Esophagus squamous epithelium (tissue), 5 donors: ENCODE measurements at regions not wholly inside any gene's neighbourhood (a gene's known extent, or its start where the extent isn't known, plus 50 kb on each side); places are given as distances from the start of the nearest gene placed in this dataset.
"Not testable (repeated sequence)": the region's sequence is repeated elsewhere in the genome, so short reads cannot be mapped to it uniquely, and the experiment has no call there.

Experiments
- DNase-seq: peaks from one replicate; lab custom pipeline; 2025; lab: John Stamatoyannopoulos, UW
- H3K27ac ChIP-seq, 4 donors: fragments of 200-600 bp; sonication (generic); one replicate each; pipeline ENCODE4 v1.5.1; 2016 to 2019; ENCODE audit warnings: mild to moderate bottlenecking in 1 of 4
- H3K27me3 ChIP-seq, 4 donors: fragments of 200-600 bp; sonication (generic); 1 replicate in 3 of 4; 2 replicates in 1 of 4; pipeline versions ENCODE4 v1.5.1 to v1.6.0; 2017 to 2021; ENCODE audit warnings: antibody characterized with exemption in 1 of 4
- H3K36me3 ChIP-seq, 3 donors: fragments of 200-600 bp; sonication (generic); one replicate each; pipeline ENCODE4 v1.5.1; 2016 to 2019
- H3K4me1 ChIP-seq, 3 donors: fragments of 200-600 bp; sonication (generic); one replicate each; pipeline ENCODE4 v1.5.1; 2017 to 2019
- H3K4me3 ChIP-seq, 4 donors: fragments of 200-600 bp; sonication (generic); 1 replicate in 3 of 4; 2 replicates in 1 of 4; pipeline ENCODE4 v1.5.1; 2016 to 2019; ENCODE audit warnings: mild to moderate bottlenecking in 2 of 4, moderate library complexity in 1 of 4
- H3K9me3 ChIP-seq, 3 donors: fragments of 200-600 bp; sonication (generic); one replicate each; pipeline ENCODE4 v1.5.1; 2016 to 2019
- POLR2A ChIP-seq, 4 donors: fragments of 450-650 bp; IDR thresholded peaks; one replicate each; pipeline ENCODE4 v1.6.1; 2017; ENCODE audit warnings: antibody characterized with exemption in 4 of 4, mild to moderate bottlenecking in 4 of 4, moderate library complexity in 3 of 4
- WGBS, 2 donors: methylation state at CpG; one replicate each; pipeline ENCODE4 v1.1.5; 2018; 5-methylcytosine and 5-hydroxymethylcytosine counted together
- intact Hi-C: fragments of 100-400 bp; cut with DNase I; formaldehyde crosslinking; loops from one replicate; pipeline ENCODE4 v1.15.0; 2022
- TF ChIP-seq, protein P1 (sequence below), 6 experiments: fragments of 450-650 bp in 4 of 6; fragments of 200-600 bp in 2 of 6; sonication (generic) in 2 of 6; IDR thresholded peaks; one replicate each; pipeline ENCODE4 v1.5.1; 2016 to 2019; ENCODE audit warnings: antibody characterized with exemption in 6 of 6, mild to moderate bottlenecking in 4 of 6, moderate library complexity in 4 of 6
- donor health status: DM: yes; HTN: yes; CAD: no.

DNA sequence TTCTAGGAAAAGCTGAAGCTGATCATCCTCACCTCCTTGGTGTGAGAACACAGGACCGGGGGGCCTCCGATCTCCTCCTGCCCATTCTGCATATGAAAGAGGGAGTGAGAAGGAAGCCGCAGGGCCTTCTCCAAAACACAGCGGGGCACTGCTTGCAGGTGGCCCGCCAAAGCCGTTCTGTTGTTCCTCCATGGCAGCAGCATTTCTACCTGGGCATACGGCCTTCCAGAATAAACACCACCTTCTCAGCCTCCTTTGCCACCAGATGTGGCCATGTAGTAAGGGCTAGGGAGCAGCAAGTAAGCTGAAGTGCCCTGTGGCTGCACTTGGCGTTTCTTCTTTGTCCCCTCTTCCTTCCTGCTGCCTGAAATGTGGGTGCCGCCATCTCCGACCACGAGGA lies 214.9 kb downstream of the TOMM20 start:
- TF ChIP-seq, protein P1, sequence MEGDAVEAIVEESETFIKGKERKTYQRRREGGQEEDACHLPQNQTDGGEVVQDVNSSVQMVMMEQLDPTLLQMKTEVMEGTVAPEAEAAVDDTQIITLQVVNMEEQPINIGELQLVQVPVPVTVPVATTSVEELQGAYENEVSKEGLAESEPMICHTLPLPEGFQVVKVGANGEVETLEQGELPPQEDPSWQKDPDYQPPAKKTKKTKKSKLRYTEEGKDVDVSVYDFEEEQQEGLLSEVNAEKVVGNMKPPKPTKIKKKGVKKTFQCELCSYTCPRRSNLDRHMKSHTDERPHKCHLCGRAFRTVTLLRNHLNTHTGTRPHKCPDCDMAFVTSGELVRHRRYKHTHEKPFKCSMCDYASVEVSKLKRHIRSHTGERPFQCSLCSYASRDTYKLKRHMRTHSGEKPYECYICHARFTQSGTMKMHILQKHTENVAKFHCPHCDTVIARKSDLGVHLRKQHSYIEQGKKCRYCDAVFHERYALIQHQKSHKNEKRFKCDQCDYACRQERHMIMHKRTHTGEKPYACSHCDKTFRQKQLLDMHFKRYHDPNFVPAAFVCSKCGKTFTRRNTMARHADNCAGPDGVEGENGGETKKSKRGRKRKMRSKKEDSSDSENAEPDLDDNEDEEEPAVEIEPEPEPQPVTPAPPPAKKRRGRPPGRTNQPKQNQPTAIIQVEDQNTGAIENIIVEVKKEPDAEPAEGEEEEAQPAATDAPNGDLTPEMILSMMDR (IDR thresholded peaks at IDR 0.05) = no peak
- peaks cover 6 to 49% (median 16%) of the 10 kb centered on the region in 3 donors for H3K4me1 ChIP-seq

DNA sequence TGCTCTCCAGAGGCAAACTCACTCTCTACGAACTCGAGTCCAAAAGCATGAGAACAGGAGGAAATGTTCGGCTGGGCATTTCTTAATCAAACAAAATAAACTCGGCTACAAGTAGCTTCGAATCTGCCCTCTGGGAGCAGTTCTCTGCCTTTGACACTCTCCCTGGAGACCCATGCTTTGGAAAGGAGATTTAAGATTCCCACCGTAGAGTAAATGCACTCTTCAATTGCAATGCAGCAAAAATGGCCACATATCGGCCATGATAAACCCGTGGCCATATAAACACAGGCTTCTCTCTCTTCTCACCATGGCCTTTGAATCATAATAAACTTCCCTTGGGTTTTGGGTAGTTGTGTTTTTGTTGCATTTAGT lies 215.4 kb downstream of the TOMM20 start:
- WGBS, 2 donors = 54 to 83% methylated on average over 8 of the region's 8 CpGs
- DNase-seq = no peak
- Histone ChIP-seq H3K36me3 (no peaks in the 10 kb centered on the region), H3K9me3 (no peaks in the 10 kb centered on the region), H3K4me3 (no peak overlapping the region), H3K27me3 (no peaks in the 10 kb centered on the region), H3K27ac (peak overlapping the region in 3 of 4 donors; percentile 33 to 53 (median 40)), H3K4me1 (peaks cover under 1 to 49% (median 11%) of the 10 kb centered on the region in 3 donors)
- TF ChIP-seq, protein P1 (IDR thresholded peaks at IDR 0.05) = no peak
- no peak for TF ChIP-seq POLR2A (IDR thresholded peaks at IDR 0.05)
- intact Hi-C loops = no loop called here

More for the DNA sequence above, 214.9 kb downstream of the TOMM20 start:
- intact Hi-C loops = no loop called here
- H3K27ac ChIP-seq = peak overlapping the region in 1 of 4 donors; percentile 33
- no peaks in the 10 kb centered on the region for H3K9me3 ChIP-seq
- no peak for DNase-seq
- H3K36me3 ChIP-seq = no peaks in the 10 kb centered on the region
- 88 to 90% methylated on average over 7 to 11 of the region's 11 CpGs for WGBS, 2 donors
- H3K27me3 ChIP-seq = no peaks in the 10 kb centered on the region
- no peak overlapping the region for H3K4me3 ChIP-seq

DNA sequence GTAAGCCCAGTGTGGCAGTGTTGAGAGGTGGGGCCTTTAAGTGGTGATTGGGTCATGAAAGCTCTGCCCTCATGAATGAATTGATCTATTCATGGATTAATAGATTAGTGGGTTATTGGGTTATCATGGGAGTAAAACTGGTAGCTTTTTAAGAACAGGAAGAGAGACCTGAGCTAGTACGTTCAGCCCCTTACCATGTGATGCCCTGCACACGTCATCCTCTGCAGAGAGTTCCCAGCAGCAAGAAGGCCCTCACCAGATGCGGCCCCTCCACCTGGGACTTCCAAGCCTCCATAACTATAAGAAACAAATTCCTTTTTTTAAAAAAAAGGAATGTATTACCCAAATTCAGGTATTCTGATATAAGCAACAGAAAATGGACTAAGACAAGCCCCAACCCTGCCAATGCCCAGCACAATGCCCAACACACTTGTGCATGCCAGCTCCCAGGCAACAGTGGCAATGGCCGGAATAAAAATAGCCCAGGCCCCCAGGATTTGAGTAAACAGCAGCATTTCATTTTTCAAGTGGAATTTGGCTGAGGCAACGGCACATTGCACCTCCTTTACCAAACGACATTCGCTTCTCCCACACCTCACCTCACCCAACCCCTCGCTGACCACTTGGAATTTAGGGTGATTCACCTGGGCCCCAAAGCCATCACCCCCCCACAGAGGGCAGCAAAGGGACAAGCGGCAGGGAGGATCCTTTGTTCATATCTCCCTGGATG lies 215.9 kb downstream of the TOMM20 start:
- 72 to 80% methylated on average over 5 to 9 of the region's 9 CpGs for WGBS, 2 donors
- intact Hi-C loops = no loop called here
- Histone ChIP-seq H3K4me1 (peaks cover 0 to 49% (median 6%) of the 10 kb centered on the region in 3 donors), H3K27me3 (no peaks in the 10 kb centered on the region), H3K27ac (peak overlapping the region in 3 of 4 donors; percentile 33 to 53 (median 40)), H3K9me3 (no peaks in the 10 kb centered on the region), H3K36me3 (no peaks in the 10 kb centered on the region), H3K4me3 (no peak overlapping the region)
- TF ChIP-seq POLR2A (IDR thresholded peaks at IDR 0.05) = no peak
- TF ChIP-seq, protein P1 (IDR thresholded peaks at IDR 0.05) = no peak
- DNase-seq = no peak

DNA sequence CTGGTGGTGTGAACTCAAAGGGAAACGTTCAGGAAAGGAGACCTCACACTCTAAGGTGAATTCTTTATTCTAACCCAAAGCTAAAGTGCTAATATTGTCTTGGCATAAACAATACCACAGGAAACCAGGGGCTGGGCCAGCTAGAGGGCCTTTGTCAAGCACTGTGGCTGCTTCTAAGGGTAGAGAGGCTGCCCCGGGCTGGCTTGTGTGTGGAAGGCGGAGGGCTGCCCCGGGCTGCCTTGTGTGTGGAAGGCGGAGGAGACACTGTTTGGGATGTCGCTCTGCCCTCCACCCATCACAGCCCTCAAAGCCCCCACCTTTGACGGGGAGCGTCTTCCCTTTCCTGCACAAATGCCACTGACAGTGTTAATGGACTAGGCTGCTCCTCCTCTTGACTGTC lies 216.8 kb downstream of the TOMM20 start:
- intact Hi-C loops = no loop called here
- H3K4me3 ChIP-seq = no peak overlapping the region
- TF ChIP-seq, protein P1 (IDR thresholded peaks at IDR 0.05) = no peak
- H3K36me3 ChIP-seq = no peaks in the 10 kb centered on the region
- peaks cover 0 to 41% (median 4%) of the 10 kb centered on the region in 3 donors for H3K4me1 ChIP-seq
- peak overlapping the region; percentile 11 to 74 (median 36) for H3K27ac ChIP-seq
- H3K27me3 ChIP-seq = no peaks in the 10 kb centered on the region
- H3K9me3 ChIP-seq = no peaks in the 10 kb centered on the region
- DNase-seq = no peak
- 47 to 53% methylated on average over 6 to 8 of the region's 8 CpGs for WGBS, 2 donors

DNA sequence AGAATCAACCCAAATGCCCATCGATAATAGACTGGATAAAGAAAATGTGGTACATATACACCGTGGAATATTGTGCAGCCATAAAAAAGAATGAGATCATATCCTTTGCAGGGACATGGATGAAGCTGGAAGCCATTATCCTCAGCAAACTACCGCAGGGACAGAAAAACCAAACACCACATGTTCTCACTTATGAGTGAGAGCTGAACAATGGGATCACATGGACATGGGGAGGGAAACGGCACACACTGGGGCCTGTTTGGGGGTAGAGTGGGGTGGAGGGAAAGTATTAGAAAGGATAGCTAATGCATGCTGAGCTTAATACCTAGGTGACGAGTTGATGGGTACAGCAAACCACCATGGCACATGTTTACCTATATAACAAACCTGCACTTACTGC lies 217.5 kb downstream of the TOMM20 start:
- H3K36me3 ChIP-seq, DNase-seq, H3K4me3 ChIP-seq, intact Hi-C loops, H3K27me3 ChIP-seq, H3K9me3 ChIP-seq: not testable (repeated sequence)
- Histone ChIP-seq H3K4me1 (peaks cover 0 to 36% (median 4%) of the 10 kb centered on the region in 3 donors), H3K27ac (peak overlapping the region in 3 of 4 donors; percentile 11 to 38 (median 33))
- 83 to 90% methylated on average over 5 of the region's 5 CpGs for WGBS, 2 donors
